ENCODE measurements at regions not wholly inside any gene's neighbourhood (a gene's known extent, or its start where the extent isn't known, plus 50 kb on each side); places are given as distances from the start of the nearest gene placed in this dataset.

GRCh38 chr2:145292166-145292565 is 772.2 kb upstream of the ZEB2 start:
- no peak overlapping the region for H3K4me2 ChIP-seq (ENCODE audit: low read length)
- no peak overlapping the region for H3K4me3 ChIP-seq (ENCODE audit: low read depth, low read length)
- no peaks in the 10 kb centered on the region for H3K27me3 ChIP-seq (ENCODE audit: control insufficient read depth, insufficient read depth, low read length)
- no peaks in the 10 kb centered on the region for H3K9me3 ChIP-seq (ENCODE audit: control insufficient read depth, low read length)
- no peaks in the 10 kb centered on the region for H3K4me1 ChIP-seq
- H3K27ac ChIP-seq, result no peak overlapping the region
- H2AFZ ChIP-seq, result no peak overlapping the region
- no peaks in the 10 kb centered on the region for H3K36me3 ChIP-seq (ENCODE audit: control insufficient read depth, insufficient read depth, low read length)
- no peaks in the 10 kb centered on the region for H3K79me2 ChIP-seq
- no peak for TF ChIP-seq CTCF (IDR thresholded peaks at IDR 0.05)
- no peak overlapping the region for H3K9ac ChIP-seq

- no peak overlapping the region for H3K4me3 ChIP-seq (ENCODE audit: low read depth, low read length)
- H3K9me3 ChIP-seq (ENCODE audit: control insufficient read depth, low read length), result no peaks in the 10 kb centered on the region
- no peaks in the 10 kb centered on the region for H3K79me2 ChIP-seq
- H2AFZ ChIP-seq, result no peak overlapping the region
- H3K27ac ChIP-seq, result no peak overlapping the region
- H3K9ac ChIP-seq, result no peak overlapping the region
- H3K27me3 ChIP-seq (ENCODE audit: control insufficient read depth, insufficient read depth, low read length), result no peaks in the 10 kb centered on the region
- no peak overlapping the region for H3K4me2 ChIP-seq (ENCODE audit: low read length)
- no peak for TF ChIP-seq CTCF (IDR thresholded peaks at IDR 0.05)
- no peaks in the 10 kb centered on the region for H3K36me3 ChIP-seq (ENCODE audit: control insufficient read depth, insufficient read depth, low read length)
- H3K4me1 ChIP-seq, result no peaks in the 10 kb centered on the region
These were observed 771.1 kb upstream of the ZEB2 start for GRCh38 chr2:145290986-145291385.

- no peaks in the 10 kb centered on the region for H3K4me1 ChIP-seq
- no peaks in the 10 kb centered on the region for H3K36me3 ChIP-seq (ENCODE audit: control insufficient read depth, insufficient read depth, low read length)
- H3K79me2 ChIP-seq, result no peaks in the 10 kb centered on the region
- H3K9ac ChIP-seq, result no peak overlapping the region
- no peak overlapping the region for H3K4me3 ChIP-seq (ENCODE audit: low read depth, low read length)
- H3K9me3 ChIP-seq (ENCODE audit: control insufficient read depth, low read length), result no peaks in the 10 kb centered on the region
- no peaks in the 10 kb centered on the region for H3K27me3 ChIP-seq (ENCODE audit: control insufficient read depth, insufficient read depth, low read length)
- TF ChIP-seq CTCF (IDR thresholded peaks at IDR 0.05), result no peak
- no peak overlapping the region for H3K27ac ChIP-seq
- no peak overlapping the region for H3K4me2 ChIP-seq (ENCODE audit: low read length)
- H2AFZ ChIP-seq, result no peak overlapping the region
These were observed 770.0 kb upstream of the ZEB2 start for GRCh38 chr2:145289946-145290345.

GRCh38 chr2:145288650-145289496 is 769.0 kb upstream of the ZEB2 start:
- H3K4me1 ChIP-seq, result no peaks in the 10 kb centered on the region
- no peaks in the 10 kb centered on the region for H3K79me2 ChIP-seq
- no peaks in the 10 kb centered on the region for H3K27me3 ChIP-seq (ENCODE audit: control insufficient read depth, insufficient read depth, low read length)
- no peaks in the 10 kb centered on the region for H3K9me3 ChIP-seq (ENCODE audit: control insufficient read depth, low read length)
- H3K4me2 ChIP-seq (ENCODE audit: low read length), result no peak overlapping the region
- no peaks in the 10 kb centered on the region for H3K36me3 ChIP-seq (ENCODE audit: control insufficient read depth, insufficient read depth, low read length)
- TF ChIP-seq CTCF (IDR thresholded peaks at IDR 0.05), result no peak
- no peak overlapping the region for H3K27ac ChIP-seq
- H3K9ac ChIP-seq, result no peak overlapping the region
- H3K4me3 ChIP-seq (ENCODE audit: low read depth, low read length), result no peak overlapping the region
- H2AFZ ChIP-seq, result no peak overlapping the region

- H2AFZ ChIP-seq, result no peak overlapping the region
- H3K4me1 ChIP-seq, result no peaks in the 10 kb centered on the region
- no peak overlapping the region for H3K4me2 ChIP-seq (ENCODE audit: low read length)
- no peaks in the 10 kb centered on the region for H3K27me3 ChIP-seq (ENCODE audit: control insufficient read depth, insufficient read depth, low read length)
- H3K27ac ChIP-seq, result no peak overlapping the region
- H3K79me2 ChIP-seq, result no peaks in the 10 kb centered on the region
- no peak overlapping the region for H3K9ac ChIP-seq
- no peaks in the 10 kb centered on the region for H3K9me3 ChIP-seq (ENCODE audit: control insufficient read depth, low read length)
- TF ChIP-seq CTCF (IDR thresholded peaks at IDR 0.05), result no peak
- H3K36me3 ChIP-seq (ENCODE audit: control insufficient read depth, insufficient read depth, low read length), result no peaks in the 10 kb centered on the region
- H3K4me3 ChIP-seq (ENCODE audit: low read depth, low read length), result no peak overlapping the region
These were observed 767.8 kb upstream of the ZEB2 start for GRCh38 chr2:145287736-145288135.

Data from parathyroid adenoma (tissue), 2 donors.